ENCODE measurements at regions not wholly inside any gene's neighbourhood (a gene's known extent, or its start where the extent isn't known, plus 50 kb on each side); places are given as distances from the start of the nearest gene placed in this dataset.

GRCh38 chrX:97820170-97820569 lies 936.5 kb downstream of the RPA4 start:
- TF ChIP-seq EP300 (IDR thresholded peaks at IDR 0.05): no peak
- TF ChIP-seq, protein P1, sequence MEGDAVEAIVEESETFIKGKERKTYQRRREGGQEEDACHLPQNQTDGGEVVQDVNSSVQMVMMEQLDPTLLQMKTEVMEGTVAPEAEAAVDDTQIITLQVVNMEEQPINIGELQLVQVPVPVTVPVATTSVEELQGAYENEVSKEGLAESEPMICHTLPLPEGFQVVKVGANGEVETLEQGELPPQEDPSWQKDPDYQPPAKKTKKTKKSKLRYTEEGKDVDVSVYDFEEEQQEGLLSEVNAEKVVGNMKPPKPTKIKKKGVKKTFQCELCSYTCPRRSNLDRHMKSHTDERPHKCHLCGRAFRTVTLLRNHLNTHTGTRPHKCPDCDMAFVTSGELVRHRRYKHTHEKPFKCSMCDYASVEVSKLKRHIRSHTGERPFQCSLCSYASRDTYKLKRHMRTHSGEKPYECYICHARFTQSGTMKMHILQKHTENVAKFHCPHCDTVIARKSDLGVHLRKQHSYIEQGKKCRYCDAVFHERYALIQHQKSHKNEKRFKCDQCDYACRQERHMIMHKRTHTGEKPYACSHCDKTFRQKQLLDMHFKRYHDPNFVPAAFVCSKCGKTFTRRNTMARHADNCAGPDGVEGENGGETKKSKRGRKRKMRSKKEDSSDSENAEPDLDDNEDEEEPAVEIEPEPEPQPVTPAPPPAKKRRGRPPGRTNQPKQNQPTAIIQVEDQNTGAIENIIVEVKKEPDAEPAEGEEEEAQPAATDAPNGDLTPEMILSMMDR (IDR thresholded peaks at IDR 0.05): no peak
- TF ChIP-seq POLR2AphosphoS5 (IDR thresholded peaks at IDR 0.05): no peak
- no peak for TF ChIP-seq POLR2A (IDR thresholded peaks at IDR 0.05; ENCODE audit: low read depth)

All from esophagus muscularis mucosa (tissue), 4 donors.